ENCODE measurements at regions not wholly inside any gene's neighbourhood (a gene's known extent, or its start where the extent isn't known, plus 50 kb on each side); places are given as distances from the start of the nearest gene placed in this dataset.

DNA sequence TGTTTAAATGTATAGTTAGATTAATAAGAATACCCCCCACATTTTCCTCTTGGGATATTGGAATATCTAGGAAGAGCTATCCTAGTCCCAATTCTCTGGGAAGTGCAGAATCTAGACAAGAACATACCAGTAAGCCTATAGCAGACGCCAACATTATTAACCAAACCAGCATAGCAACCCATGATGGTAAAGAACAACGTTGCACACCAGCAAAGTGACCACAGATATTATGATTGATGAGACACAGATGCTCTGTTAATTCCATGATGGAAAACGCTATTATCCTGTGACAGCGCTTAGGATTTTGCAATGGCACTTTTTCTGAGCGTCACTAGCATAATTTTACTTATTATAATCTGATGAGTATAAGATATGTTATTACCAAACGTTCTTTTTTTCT lies 603.1 kb upstream of the PCDH15 start:
- TF ChIP-seq, protein P1, sequence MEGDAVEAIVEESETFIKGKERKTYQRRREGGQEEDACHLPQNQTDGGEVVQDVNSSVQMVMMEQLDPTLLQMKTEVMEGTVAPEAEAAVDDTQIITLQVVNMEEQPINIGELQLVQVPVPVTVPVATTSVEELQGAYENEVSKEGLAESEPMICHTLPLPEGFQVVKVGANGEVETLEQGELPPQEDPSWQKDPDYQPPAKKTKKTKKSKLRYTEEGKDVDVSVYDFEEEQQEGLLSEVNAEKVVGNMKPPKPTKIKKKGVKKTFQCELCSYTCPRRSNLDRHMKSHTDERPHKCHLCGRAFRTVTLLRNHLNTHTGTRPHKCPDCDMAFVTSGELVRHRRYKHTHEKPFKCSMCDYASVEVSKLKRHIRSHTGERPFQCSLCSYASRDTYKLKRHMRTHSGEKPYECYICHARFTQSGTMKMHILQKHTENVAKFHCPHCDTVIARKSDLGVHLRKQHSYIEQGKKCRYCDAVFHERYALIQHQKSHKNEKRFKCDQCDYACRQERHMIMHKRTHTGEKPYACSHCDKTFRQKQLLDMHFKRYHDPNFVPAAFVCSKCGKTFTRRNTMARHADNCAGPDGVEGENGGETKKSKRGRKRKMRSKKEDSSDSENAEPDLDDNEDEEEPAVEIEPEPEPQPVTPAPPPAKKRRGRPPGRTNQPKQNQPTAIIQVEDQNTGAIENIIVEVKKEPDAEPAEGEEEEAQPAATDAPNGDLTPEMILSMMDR (IDR thresholded peaks at IDR 0.05; ENCODE audit: control extremely low read depth in 1 of 3, insufficient read depth in 1 of 3, low read depth in 1 of 3, low read length in 3 of 3), result no peak
- TF ChIP-seq E2F6 (IDR thresholded peaks at IDR 0.05) (no peak), POLR2A (IDR thresholded peaks at IDR 0.05; ENCODE audit: control extremely low read depth in 1 of 2, low read depth in 2 of 2, low read length in 2 of 2) (no peak)

Measured in H1 (cell line).